Astrocyte of the spinal cord (primary cell): ENCODE measurements at regions not wholly inside any gene's neighbourhood (a gene's known extent, or its start where the extent isn't known, plus 50 kb on each side); places are given as distances from the start of the nearest gene placed in this dataset.

ENCODE experiments used
- DNase-seq: peaks from one replicate; pipeline ENCODE4 v3.0.0; 2011; ENCODE audit warnings: low read depth, low spot score
- H3K4me3 ChIP-seq: 2 replicates; pipeline ENCODE4 v1.5.1; 2011; ENCODE audit warnings: low read depth, mild to moderate bottlenecking, low read length, moderate library complexity
- CTCF ChIP-seq: IDR thresholded peaks from 2 replicates; pipeline ENCODE4 v1.5.1; 2012; ENCODE audit warnings: low read depth, mild to moderate bottlenecking, low read length, inconsistent platforms
- in situ Hi-C: cut with HindIII; loops from 2 replicates; pipeline ENCODE4 v1.10.0; 2017; ENCODE audit warnings: low sequenced_read_pairs

GRCh38 chr11:129503646-129504045 lies 128.0 kb downstream of the BARX2 start:
- TF ChIP-seq CTCF = no peak
- in situ Hi-C loops = no loop called here

GRCh38 chr11:129505266-129505665 lies 129.6 kb downstream of the BARX2 start:
- DNase-seq = no peak
- in situ Hi-C loops = no loop called here
- no peak overlapping the region for H3K4me3 ChIP-seq
- no peak for TF ChIP-seq CTCF

More at GRCh38 chr11:129503646-129504045, 128.0 kb downstream of the BARX2 start:
- no peak for DNase-seq
- H3K4me3 ChIP-seq = no peak overlapping the region

- no peak for DNase-seq
- in situ Hi-C loops = no loop called here
- H3K4me3 ChIP-seq = no peak overlapping the region
- TF ChIP-seq CTCF = no peak
These were observed 132.5 kb downstream of the BARX2 start for GRCh38 chr11:129508163-129508562.

GRCh38 chr11:129528296-129528695 lies 152.6 kb downstream of the BARX2 start:
- H3K4me3 ChIP-seq = no peak overlapping the region
- in situ Hi-C loops = no loop called here
- TF ChIP-seq CTCF = no peak
- no peak for DNase-seq

- in situ Hi-C loops = no loop called here
These were observed 154.7 kb downstream of the BARX2 start for GRCh38 chr11:129530154-129530895.

GRCh38 chr11:129533395-129533794 lies 157.7 kb downstream of the BARX2 start:
- H3K4me3 ChIP-seq = no peak overlapping the region
- in situ Hi-C loops = no loop called here
- no peak for TF ChIP-seq CTCF
- no peak for DNase-seq

More at GRCh38 chr11:129530154-129530895, 154.7 kb downstream of the BARX2 start:
- no peak for DNase-seq
- no peak overlapping the region for H3K4me3 ChIP-seq
- TF ChIP-seq CTCF = no peak
